HG02798 (cell line): ENCODE measurements at regions not wholly inside any gene's neighbourhood (a gene's known extent, or its start where the extent isn't known, plus 50 kb on each side); places are given as distances from the start of the nearest gene placed in this dataset.

Experiments used
- ATAC-seq: cut with Tn5 transposase; IDR thresholded peaks from one replicate; pipeline ENCODE4 v1.9.1; 2021; ENCODE audit warnings: mild to moderate bottlenecking; ENCODE audit not compliant: unreplicated experiment, poor library complexity

GRCh38 chr4:4749137-4749536, 110.3 kb upstream of the MSX1 start:
- no peak for ATAC-seq

DNA sequence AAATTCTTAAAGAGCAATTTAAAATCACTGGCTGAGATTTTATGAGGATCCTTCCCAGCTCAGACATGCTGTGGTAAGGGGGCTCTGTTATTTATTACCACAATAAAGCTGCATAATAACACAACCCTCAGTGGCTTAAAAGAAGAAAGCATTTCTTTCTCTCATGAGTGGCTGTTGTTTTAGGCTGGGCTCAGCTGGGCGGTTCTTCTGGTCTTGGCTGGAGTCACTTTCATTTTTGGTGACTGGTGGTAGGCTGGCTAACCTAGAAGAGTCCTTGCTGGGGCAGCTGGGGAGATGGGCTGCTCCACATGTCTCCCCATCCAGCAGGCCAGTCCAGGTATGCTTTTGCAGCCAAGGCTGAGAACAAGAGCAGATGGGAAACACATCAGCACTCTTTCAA, 113.0 kb upstream of the MSX1 start:
- no peak for ATAC-seq

DNA sequence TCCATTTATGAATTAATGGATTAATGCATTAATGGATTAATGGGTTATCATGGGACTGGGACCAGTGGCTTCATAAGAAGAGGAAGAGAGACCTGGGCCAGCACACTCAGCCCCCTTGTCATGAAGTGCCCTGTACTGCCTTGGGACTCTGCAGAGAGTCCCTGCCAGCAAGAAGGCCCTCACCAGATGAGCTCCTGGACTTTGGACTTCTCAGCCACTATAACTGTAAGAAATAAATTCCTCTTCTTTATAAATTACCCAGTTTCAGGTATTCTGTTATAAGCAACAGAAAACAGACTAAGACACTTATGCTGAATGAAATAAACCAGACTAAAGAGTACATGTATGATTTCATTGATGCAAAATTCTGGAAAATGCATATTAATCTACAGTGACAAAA, 119.4 kb upstream of the MSX1 start:
- ATAC-seq, result no peak

DNA sequence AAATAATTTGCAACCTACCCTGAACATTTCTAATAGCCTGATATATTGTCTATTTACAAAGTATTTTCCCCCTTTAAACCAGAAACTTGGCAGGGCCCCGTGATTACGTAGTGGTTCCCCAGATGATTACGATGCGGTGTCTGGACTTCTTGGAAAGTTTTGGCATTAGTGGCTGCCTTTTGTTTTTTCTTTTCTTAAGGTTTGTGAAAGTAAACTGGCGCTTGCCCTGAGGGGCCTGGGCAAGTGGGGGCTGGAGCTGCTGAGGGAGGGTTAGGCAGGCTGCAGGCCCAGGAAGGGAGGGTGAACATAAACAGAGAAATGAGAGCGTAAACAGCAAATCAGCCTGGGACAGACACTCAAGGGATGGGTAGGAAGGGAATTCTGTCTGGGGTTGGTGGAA, 123.6 kb upstream of the MSX1 start:
- no peak for ATAC-seq

DNA sequence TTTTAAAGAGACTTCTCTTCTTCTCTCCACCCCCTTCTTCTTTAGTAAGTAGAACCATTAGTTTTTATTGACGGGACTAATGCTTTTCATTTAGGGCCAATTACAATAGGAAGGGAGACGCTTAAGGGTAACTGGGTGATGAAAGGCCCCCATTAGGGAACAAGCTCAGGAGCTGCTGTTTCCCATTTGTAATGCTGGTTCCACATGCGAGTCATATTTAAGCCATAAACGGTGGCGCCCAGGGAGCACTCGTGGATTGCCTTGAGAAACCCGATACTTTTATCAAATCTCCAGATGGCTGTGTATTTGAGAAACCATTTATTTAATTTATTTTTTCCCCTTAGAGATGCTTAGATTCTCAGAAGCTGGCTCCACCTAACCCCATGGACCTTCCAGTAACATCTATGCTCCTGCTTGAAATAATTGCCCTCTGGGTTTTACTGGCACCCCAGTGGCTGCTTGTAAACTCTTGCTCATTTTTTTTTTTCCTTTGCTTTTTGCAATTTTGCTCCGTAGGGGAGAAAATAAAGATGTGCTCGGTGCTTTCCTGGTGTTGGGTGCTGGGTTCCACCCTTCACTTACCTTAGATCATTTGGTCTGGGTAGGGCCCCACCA, 124.2 kb upstream of the MSX1 start:
- no peak for ATAC-seq

DNA sequence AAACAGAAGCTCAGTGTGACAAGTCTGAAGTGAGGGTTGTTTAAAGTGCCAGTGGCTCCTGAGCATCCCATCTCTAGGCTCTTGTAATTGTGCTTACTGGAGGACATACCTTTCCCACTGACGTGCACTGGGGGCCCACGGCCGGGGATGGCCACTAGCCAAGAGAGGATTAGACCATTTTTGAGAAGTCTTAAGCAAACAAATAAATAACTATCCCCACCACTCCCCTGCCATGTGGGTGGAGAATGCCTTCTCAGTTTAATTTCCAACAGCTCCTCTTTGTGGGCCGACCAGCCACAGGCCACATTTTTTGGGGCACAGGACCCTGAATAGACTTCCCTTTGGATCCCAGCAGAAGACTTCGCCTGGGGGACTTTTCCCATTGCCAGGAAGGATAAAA, 125.0 kb upstream of the MSX1 start:
- no peak for ATAC-seq

GRCh38 chr4:4733663-4734062, 125.8 kb upstream of the MSX1 start:
- ATAC-seq, result no peak

GRCh38 chr4:4730249-4730648, 129.2 kb upstream of the MSX1 start:
- no peak for ATAC-seq

- no peak for ATAC-seq
Measured at GRCh38 chr4:4729206-4729605, 130.3 kb upstream of the MSX1 start.

- ATAC-seq, result no peak
Measured at GRCh38 chr4:4727536-4727935, 131.9 kb upstream of the MSX1 start.

DNA sequence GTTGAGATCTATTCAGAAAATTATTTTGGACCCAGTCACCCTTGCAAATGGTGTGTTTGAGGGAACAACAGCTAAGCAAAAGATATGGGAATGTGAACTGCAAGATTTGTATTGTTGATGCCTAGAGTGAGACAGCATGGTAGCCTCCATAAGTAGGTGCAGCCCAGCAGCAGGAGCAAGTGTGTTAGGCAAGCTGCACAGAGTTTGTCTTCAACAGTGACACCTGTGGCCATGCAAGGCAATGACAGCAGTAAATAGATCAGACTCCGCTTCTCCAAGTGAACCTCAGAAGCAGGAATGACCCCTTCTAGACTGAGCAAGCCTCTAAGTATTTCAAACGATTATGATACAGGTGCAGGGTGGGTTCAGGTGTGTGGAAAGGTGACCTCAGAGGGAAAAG, 133.4 kb upstream of the MSX1 start:
- ATAC-seq, result no peak

DNA sequence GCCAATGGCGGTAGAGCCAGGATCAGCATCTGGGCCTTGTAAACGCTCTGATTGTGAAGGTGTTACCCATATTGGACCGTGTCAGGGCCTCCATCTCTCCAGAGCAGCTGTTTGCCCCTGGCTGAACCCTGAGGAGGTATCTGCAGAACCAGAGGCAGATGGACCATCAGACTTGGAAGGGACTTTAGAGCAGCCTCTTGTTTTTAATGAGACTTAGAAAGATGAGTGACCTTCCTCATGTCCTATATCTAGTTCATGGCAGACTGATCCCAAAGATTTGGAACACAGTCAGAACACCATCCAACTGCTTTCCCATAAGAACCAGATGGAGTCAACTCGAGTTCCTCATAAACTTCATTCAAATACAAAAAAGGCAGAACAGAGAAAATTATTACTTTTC, 135.1 kb upstream of the MSX1 start:
- no peak for ATAC-seq

DNA sequence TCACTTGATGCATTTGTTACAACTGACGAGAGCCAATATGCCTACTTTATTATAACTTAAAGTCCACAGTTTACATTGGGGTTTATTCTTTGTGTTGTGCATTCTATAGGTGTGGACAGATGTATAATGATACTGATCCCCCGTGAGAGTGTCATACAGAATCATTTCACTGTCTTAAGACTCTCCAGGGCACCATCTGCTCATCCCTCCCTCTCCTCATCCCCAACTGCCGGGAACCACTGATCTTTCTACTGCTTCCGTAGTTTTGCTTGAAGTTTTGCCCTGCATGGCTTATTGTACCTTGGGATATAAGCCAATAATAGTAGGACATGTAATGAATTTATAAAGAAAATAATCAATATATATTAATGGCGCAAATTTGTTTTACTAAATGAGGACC, 137.8 kb upstream of the MSX1 start:
- no peak for ATAC-seq

- ATAC-seq, result no peak
Measured at GRCh38 chr4:4720646-4721045, 138.8 kb upstream of the MSX1 start.

GRCh38 chr4:4719436-4719835, 140.0 kb upstream of the MSX1 start:
- no peak for ATAC-seq

- no peak for ATAC-seq
Measured at GRCh38 chr4:4717692-4718091, 141.8 kb upstream of the MSX1 start.

DNA sequence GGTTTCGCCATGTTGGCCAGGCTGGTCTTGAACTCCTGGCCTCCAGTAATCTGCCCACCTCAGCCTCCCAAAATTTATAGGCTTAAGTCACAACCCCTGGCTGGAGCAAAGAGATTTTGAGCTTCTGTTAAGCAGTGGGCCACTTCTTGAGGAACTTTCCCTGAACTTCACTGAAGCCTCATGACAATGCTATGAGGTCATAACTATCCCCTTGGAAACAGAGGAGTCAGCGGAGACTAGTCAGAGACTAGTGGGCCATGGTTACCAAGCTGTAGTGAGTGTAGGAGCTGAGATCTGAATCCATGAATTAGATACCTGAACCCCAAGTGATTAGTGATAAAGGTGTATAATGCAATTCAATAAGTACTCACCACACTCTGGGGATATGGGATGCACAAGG, 145.1 kb upstream of the MSX1 start:
- ATAC-seq, result no peak

DNA sequence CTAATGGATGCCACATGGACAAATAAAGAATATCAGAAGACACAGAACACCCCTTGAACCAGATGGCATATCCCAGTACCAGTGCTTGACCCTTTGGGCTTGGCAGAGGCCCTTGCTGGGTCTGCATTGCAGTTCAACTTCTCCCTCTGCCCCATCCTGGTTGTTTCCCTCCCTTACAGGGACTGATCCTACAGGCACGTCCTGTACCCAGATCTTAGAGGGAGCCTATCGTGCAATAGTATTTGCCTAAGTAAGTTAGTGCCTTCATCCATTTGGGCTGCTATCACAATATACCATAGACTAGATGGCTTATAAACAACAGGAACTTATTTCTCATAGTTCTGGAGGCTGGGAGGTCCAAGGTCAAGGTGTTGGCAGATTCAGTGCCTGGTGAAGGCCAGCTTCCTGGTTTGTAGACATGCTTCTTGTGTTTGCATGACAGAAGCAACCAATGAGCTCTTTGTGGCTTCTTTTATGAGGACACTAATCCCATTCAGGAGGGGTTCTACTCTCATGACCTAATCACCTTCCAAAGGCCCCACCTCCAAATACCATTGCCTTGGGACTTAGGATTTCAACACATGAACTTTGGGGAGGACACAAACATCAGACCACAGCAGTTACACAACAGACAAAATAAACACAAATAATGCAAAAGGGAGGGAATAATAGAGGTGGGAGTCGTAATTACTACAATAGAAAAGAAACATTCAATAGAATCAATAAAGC, 146.5 kb upstream of the MSX1 start:
- ATAC-seq, result no peak

GRCh38 chr4:4711902-4712301, 147.6 kb upstream of the MSX1 start:
- ATAC-seq, result no peak

- no peak for ATAC-seq
Measured at GRCh38 chr4:4709736-4710135, 149.7 kb upstream of the MSX1 start.

- ATAC-seq, result no peak
Measured at GRCh38 chr4:4704267-4704666, 155.2 kb upstream of the MSX1 start.

DNA sequence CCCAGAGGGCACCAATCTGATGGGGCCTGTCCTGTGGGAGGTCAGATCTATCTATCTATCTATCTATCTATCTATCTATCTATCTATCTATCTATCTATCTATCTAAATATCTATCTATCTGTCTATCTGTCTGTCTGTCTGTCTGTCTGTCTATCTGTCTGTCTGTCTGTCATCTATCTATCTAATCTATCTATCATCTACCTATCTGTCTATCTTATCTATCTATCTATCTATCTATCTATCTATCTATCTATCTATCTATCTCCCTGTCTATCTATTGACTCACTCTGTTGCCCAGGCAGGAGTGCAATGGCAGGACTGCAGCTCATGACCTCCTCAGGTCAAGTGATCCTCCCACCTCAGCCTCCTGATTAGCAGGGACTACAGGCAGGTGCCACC, 155.7 kb upstream of the STX18 start:
- no peak for ATAC-seq
